Gastrocnemius medialis (tissue), 4 donors: ENCODE measurements at regions not wholly inside any gene's neighbourhood (a gene's known extent, or its start where the extent isn't known, plus 50 kb on each side); places are given as distances from the start of the nearest gene placed in this dataset.

Experiments used
- POLR2A ChIP-seq, 2 donors: fragments of 450-650 bp; IDR thresholded peaks; one replicate each; pipeline ENCODE4 v1.6.1; 2017; ENCODE audit warnings: antibody characterized with exemption in 2 of 2, mild to moderate bottlenecking in 2 of 2, moderate library complexity in 2 of 2
- TF ChIP-seq, protein P1 (sequence below), 5 experiments: fragments of 450-650 bp in 3 of 5; fragments of 200-600 bp in 2 of 5; sonication (generic) in 2 of 5; IDR thresholded peaks in 4 of 5; conservative IDR thresholded peaks in 1 of 5; 1 replicate in 4 of 5; 2 replicates in 1 of 5; pipeline ENCODE4 v1.5.1; 2016 to 2019; ENCODE audit warnings: antibody characterized with exemption in 5 of 5, mild to moderate bottlenecking in 3 of 5, moderate library complexity in 3 of 5

DNA sequence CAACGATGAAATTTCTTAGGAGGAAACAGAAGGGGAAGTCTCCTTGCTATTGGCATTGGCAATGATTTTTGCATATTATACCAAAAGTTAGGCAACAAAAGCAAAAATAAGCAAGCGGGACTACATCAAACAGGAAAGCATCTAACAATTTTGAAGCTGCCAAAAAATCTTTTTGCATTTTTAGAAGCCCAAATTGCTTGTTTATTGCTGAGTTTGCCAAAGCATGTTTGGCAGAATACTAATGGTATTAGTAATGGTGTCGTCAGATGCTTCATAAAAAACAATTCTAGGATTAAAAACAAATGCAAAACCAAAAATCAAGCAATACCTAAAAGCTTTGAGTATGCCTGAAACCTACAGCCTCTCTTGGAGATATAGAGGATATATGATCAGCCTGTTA is 80.0 kb downstream of the GALR1 start:
- TF ChIP-seq, protein P1, sequence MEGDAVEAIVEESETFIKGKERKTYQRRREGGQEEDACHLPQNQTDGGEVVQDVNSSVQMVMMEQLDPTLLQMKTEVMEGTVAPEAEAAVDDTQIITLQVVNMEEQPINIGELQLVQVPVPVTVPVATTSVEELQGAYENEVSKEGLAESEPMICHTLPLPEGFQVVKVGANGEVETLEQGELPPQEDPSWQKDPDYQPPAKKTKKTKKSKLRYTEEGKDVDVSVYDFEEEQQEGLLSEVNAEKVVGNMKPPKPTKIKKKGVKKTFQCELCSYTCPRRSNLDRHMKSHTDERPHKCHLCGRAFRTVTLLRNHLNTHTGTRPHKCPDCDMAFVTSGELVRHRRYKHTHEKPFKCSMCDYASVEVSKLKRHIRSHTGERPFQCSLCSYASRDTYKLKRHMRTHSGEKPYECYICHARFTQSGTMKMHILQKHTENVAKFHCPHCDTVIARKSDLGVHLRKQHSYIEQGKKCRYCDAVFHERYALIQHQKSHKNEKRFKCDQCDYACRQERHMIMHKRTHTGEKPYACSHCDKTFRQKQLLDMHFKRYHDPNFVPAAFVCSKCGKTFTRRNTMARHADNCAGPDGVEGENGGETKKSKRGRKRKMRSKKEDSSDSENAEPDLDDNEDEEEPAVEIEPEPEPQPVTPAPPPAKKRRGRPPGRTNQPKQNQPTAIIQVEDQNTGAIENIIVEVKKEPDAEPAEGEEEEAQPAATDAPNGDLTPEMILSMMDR (IDR thresholded peaks at IDR 0.05 in 4 of 5, conservative IDR thresholded peaks at IDR 0.05 in 1 of 5) = no peak
- TF ChIP-seq POLR2A (IDR thresholded peaks at IDR 0.05) = no peak
